Endothelial cell of umbilical vein (primary cell): ENCODE measurements at regions not wholly inside any gene's neighbourhood (a gene's known extent, or its start where the extent isn't known, plus 50 kb on each side); places are given as distances from the start of the nearest gene placed in this dataset.

Experiments used
- EZH2 ChIP-seq: IDR thresholded peaks from 2 replicates; pipeline ENCODE4 v1.6.1; 2012; ENCODE audit warnings: borderline replicate concordance, low read depth, mild to moderate bottlenecking, moderate library complexity, low read length, inconsistent platforms; ENCODE audit not compliant: severe bottlenecking
- POLR2A ChIP-seq: IDR thresholded peaks from 2 replicates; pipeline ENCODE4 v1.6.1; 2012; ENCODE audit warnings: low read depth, mild to moderate bottlenecking, control low read depth, low read length
- TF ChIP-seq, protein P1 (sequence below), 2 donors: IDR thresholded peaks; 1 replicate in 1 of 2; 2 replicates in 1 of 2; pipeline ENCODE4 v1.5.1; 2011; ENCODE audit warnings: low read length in 2 of 2, mild to moderate bottlenecking in 2 of 2, moderate library complexity in 2 of 2, control low read depth in 1 of 2, inconsistent platforms in 1 of 2, low read depth in 1 of 2; ENCODE audit not compliant: insufficient read depth in 1 of 2; ENCODE audit errors: extremely low read depth in 1 of 2

DNA sequence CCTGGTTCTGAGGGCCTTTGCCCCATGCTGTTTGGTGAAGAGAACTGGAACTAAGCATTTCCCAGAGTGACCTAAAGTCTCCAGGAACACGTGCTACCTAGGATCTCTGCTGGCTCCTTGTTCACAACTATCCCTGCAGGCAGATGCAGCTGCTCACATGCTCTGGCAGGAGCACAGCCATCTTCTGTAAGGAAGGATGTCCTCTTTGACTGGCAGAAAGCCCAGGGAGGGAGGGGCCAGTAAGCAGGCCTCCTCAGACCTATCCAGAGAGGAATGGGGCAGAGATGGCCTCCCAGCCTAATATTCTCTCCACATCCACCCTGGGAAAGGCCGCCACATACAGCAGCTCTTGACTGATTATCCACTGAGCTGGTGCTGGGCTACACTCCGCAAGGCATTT lies 142.8 kb upstream of the EOLA2 start:
- TF ChIP-seq EZH2 (no peak), POLR2A (no peak)
- TF ChIP-seq, protein P1, sequence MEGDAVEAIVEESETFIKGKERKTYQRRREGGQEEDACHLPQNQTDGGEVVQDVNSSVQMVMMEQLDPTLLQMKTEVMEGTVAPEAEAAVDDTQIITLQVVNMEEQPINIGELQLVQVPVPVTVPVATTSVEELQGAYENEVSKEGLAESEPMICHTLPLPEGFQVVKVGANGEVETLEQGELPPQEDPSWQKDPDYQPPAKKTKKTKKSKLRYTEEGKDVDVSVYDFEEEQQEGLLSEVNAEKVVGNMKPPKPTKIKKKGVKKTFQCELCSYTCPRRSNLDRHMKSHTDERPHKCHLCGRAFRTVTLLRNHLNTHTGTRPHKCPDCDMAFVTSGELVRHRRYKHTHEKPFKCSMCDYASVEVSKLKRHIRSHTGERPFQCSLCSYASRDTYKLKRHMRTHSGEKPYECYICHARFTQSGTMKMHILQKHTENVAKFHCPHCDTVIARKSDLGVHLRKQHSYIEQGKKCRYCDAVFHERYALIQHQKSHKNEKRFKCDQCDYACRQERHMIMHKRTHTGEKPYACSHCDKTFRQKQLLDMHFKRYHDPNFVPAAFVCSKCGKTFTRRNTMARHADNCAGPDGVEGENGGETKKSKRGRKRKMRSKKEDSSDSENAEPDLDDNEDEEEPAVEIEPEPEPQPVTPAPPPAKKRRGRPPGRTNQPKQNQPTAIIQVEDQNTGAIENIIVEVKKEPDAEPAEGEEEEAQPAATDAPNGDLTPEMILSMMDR (IDR thresholded peaks at IDR 0.05; ENCODE audit: extremely low read depth in 1 of 2, insufficient read depth in 1 of 2, low read depth in 1 of 2, low read length in 2 of 2) = no peak
